PC-9 (cell line): ENCODE measurements at regions not wholly inside any gene's neighbourhood (a gene's known extent, or its start where the extent isn't known, plus 50 kb on each side); places are given as distances from the start of the nearest gene placed in this dataset.

ENCODE experiments used
- BruUV-seq: library from RNA; stranded (reverse); fragments of 400-500 nt; replicated peaks from 2 replicates; lab custom pipeline; 2021; lab: Mats Ljungman, UMichigan
- CTCF ChIA-PET: fragments of 300-600 bp; sonication (Branson Sonifier 250); formaldehyde crosslinking; loops from one replicate; lab custom pipeline; 2022; ENCODE audit warnings: antibody characterized with exemption; lab: Charles Lee
- POLR2A ChIA-PET: fragments of 300-600 bp; sonication (Branson Sonifier 250); formaldehyde crosslinking; loops from one replicate; lab custom pipeline; 2022; ENCODE audit warnings: antibody characterized with exemption; ENCODE audit not compliant: unreplicated experiment; lab: Charles Lee
- DNase-seq, 2 experiments: peaks; one replicate each; pipeline versions ENCODE4 v3.0.0 to v3.0.0-alpha.2; 2015 to 2022; ENCODE audit warnings: mixed read lengths in 1 of 2
- H2AFZ ChIP-seq: fragments of 200-600 bp; sonication (generic); 2 replicates; pipeline ENCODE4 v1.8.1; 2017; ENCODE audit warnings: antibody characterized with exemption
- H3F3A ChIP-seq: fragments of 200-600 bp; sonication (generic); 2 replicates; pipeline ENCODE4 v1.8.1; 2017; ENCODE audit warnings: antibody characterized with exemption, mild to moderate bottlenecking, low read depth; ENCODE audit not compliant: insufficient read depth
- H3K27ac ChIP-seq: fragments of 200-600 bp; sonication (generic); 2 replicates; pipeline ENCODE4 v1.6.1; 2016; ENCODE audit warnings: mixed run types
- H3K27me3 ChIP-seq: fragments of 200-600 bp; sonication (generic); 2 replicates; pipeline ENCODE4 v1.6.1; 2016; ENCODE audit warnings: low read depth, mixed run types; ENCODE audit not compliant: insufficient read depth
- H3K36me3 ChIP-seq: fragments of 200-600 bp; sonication (generic); 2 replicates; pipeline ENCODE4 v1.6.1; 2016; ENCODE audit warnings: low read depth, mixed run types
- H3K4me1 ChIP-seq: fragments of 200-600 bp; sonication (generic); replicated peaks from 2 replicates; pipeline ENCODE4 v1.6.1; 2016; ENCODE audit warnings: mixed run types; ENCODE audit not compliant: insufficient read depth
- H3K4me2 ChIP-seq: fragments of 200-600 bp; sonication (generic); 2 replicates; pipeline ENCODE4 v1.6.1; 2017; ENCODE audit warnings: mixed run types
- H3K4me3 ChIP-seq: fragments of 200-600 bp; sonication (generic); 2 replicates; pipeline ENCODE4 v1.6.1; 2016; ENCODE audit warnings: mixed run types
- H3K79me2 ChIP-seq: fragments of 200-600 bp; sonication (generic); 2 replicates; pipeline ENCODE4 v1.6.1; 2017; ENCODE audit warnings: low read depth, mixed run types
- H3K9me2 ChIP-seq: fragments of 200-600 bp; sonication (generic); 2 replicates; pipeline ENCODE4 v1.8.1; 2017; ENCODE audit warnings: mild to moderate bottlenecking; ENCODE audit not compliant: insufficient read depth
- H3K9me3 ChIP-seq: fragments of 200-600 bp; sonication (generic); 2 replicates; pipeline ENCODE4 v1.8.1; 2016; ENCODE audit warnings: low read depth; ENCODE audit not compliant: insufficient read depth
- H4K20me1 ChIP-seq: fragments of 200-600 bp; sonication (generic); 2 replicates; pipeline ENCODE4 v1.8.1; 2017; ENCODE audit not compliant: insufficient read depth
- EZH2 ChIP-seq: fragments of 200-600 bp; sonication (generic); IDR thresholded peaks from 2 replicates; pipeline ENCODE4 v1.8.0; 2017; ENCODE audit warnings: antibody characterized with exemption, low read depth
- intact Hi-C: fragments of 100-400 bp; cut with micrococcal nuclease; formaldehyde crosslinking; loops from one replicate; pipeline ENCODE4 v1.10.0; 2022; ENCODE audit not compliant: unreplicated experiment
- TF ChIP-seq, protein P1 (sequence below): fragments of 200-600 bp; sonication (generic); conservative IDR thresholded peaks from 2 replicates; pipeline ENCODE4 v1.6.1; 2017; ENCODE audit warnings: mixed run types, antibody characterized with exemption, mild to moderate bottlenecking, moderate library complexity

DNA sequence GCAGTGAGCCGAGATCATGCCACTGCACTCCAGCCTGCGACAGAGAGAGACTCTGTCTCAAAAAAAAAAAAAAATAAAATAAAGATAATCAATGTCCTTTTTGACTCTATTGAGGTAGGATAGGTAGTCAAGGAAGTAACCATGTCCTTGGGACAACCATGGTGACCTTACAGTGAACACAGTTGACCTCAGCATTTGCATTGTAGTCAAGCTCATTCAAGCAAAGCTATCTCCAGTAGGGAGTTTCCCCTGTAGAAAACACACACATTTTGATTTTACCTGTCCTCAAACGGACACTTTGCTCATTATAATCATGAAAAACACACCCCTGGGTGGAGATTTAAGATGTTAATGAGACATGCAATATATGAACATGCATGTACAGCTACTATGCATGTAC is 171.7 kb downstream of the KIF20B start:
- peaks cover 5% of the 10 kb centered on the region; the same call in 1 of the 2 replicates for H3K4me1 ChIP-seq
- POLR2A ChIA-PET = no interaction called here
- H2AFZ ChIP-seq = no peak overlapping the region
- H3K4me2 ChIP-seq = no peak overlapping the region
- DNase-seq = no peak
- no peak overlapping the region for H3K4me3 ChIP-seq
- H3K27ac ChIP-seq = no peak overlapping the region
- no peaks in the 10 kb centered on the region for H3K79me2 ChIP-seq
- H3K36me3 ChIP-seq = no peaks in the 10 kb centered on the region
- H3K9me3 ChIP-seq = 0 out of 2 replicates have a peak, but pooled peaks cover 3% of the 10 kb centered on the region
- intact Hi-C loops = no loop called here
- H3K27me3 ChIP-seq = no peaks in the 10 kb centered on the region
- BruUV-seq = no TSS peak
- H3F3A ChIP-seq = no peaks in the 10 kb centered on the region
- H3K9me2 ChIP-seq = no peaks in the 10 kb centered on the region
- no peaks in the 10 kb centered on the region for H4K20me1 ChIP-seq
- CTCF ChIA-PET = no interaction called here
- no peak for TF ChIP-seq EZH2
- TF ChIP-seq, protein P1, sequence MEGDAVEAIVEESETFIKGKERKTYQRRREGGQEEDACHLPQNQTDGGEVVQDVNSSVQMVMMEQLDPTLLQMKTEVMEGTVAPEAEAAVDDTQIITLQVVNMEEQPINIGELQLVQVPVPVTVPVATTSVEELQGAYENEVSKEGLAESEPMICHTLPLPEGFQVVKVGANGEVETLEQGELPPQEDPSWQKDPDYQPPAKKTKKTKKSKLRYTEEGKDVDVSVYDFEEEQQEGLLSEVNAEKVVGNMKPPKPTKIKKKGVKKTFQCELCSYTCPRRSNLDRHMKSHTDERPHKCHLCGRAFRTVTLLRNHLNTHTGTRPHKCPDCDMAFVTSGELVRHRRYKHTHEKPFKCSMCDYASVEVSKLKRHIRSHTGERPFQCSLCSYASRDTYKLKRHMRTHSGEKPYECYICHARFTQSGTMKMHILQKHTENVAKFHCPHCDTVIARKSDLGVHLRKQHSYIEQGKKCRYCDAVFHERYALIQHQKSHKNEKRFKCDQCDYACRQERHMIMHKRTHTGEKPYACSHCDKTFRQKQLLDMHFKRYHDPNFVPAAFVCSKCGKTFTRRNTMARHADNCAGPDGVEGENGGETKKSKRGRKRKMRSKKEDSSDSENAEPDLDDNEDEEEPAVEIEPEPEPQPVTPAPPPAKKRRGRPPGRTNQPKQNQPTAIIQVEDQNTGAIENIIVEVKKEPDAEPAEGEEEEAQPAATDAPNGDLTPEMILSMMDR = no peak

DNA sequence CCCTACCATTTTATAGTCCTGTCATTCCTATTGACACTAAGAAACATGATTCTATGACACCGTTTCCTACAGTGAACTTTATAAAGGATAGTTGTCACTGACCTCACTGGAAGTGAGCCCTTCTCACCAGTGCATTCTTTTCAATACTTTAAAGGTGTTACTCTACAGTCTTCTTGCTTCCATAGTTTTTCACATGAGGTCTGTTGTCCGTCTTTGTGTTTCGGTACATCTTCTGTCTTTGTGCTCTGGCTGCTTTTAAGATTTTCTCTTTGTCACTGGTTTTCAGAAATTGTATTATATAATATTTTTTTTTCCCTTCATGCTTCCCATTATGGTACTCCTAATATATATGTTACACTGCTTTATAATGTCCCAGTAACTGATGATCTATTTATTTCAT is 174.2 kb downstream of the KIF20B start:
- Histone ChIP-seq H3K4me1 (no peaks in the 10 kb centered on the region), H4K20me1 (no peaks in the 10 kb centered on the region), H3K9me2 (no peaks in the 10 kb centered on the region), H3K9me3 (0 out of 2 replicates have a peak, but pooled peaks cover 3% of the 10 kb centered on the region), H3K27ac (no peak overlapping the region), H3K36me3 (no peaks in the 10 kb centered on the region), H3F3A (no peaks in the 10 kb centered on the region), H2AFZ (no peak overlapping the region), H3K4me2 (no peak overlapping the region), H3K4me3 (no peak overlapping the region), H3K27me3 (no peaks in the 10 kb centered on the region), H3K79me2 (no peaks in the 10 kb centered on the region)
- ChIA-PET CTCF (no interaction called here), POLR2A (no interaction called here)
- no TSS peak for BruUV-seq
- intact Hi-C loops = no loop called here
- TF ChIP-seq EZH2 = no peak
- TF ChIP-seq, protein P1 = no peak
- no peak for DNase-seq

DNA sequence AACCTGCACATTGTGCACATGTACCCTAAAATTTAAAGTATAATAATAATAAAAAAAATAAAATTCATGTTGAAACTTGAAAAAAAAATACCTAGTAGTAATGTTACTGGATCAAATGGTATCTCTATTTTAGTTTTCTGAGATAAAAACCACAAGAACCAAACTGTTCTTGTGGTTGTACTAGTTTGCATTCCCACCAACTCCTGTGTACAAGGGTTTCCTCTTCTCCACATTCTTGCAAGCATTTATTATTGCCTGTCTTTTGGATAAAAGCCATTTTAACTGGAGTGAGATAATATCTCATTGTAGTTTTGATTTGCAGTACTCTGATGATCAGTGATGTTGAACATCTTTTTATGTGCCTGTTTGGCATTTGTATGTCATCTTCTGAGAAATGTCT is 177.7 kb downstream of the KIF20B start:
- Histone ChIP-seq H3K9me2 (no peaks in the 10 kb centered on the region), H3F3A (no peaks in the 10 kb centered on the region), H3K79me2 (no peaks in the 10 kb centered on the region), H2AFZ (no peak overlapping the region), H3K27me3 (no peaks in the 10 kb centered on the region), H3K4me1 (no peaks in the 10 kb centered on the region), H3K36me3 (no peaks in the 10 kb centered on the region), H3K4me3 (no peak overlapping the region), H4K20me1 (no peaks in the 10 kb centered on the region), H3K27ac (no peak overlapping the region), H3K9me3 (0 out of 2 replicates have a peak, but pooled peaks cover 3% of the 10 kb centered on the region), H3K4me2 (no peak overlapping the region)
- TF ChIP-seq, protein P1 = no peak
- TF ChIP-seq EZH2 = no peak
- no peak for DNase-seq
- ChIA-PET CTCF (no interaction called here), POLR2A (no interaction called here)
- intact Hi-C loops = no loop called here
- no TSS peak for BruUV-seq
